Astrocyte (in vitro differentiated cells and primary cell): ENCODE measurements at regions not wholly inside any gene's neighbourhood (a gene's known extent, or its start where the extent isn't known, plus 50 kb on each side); places are given as distances from the start of the nearest gene placed in this dataset.

ENCODE experiments used
- DNase-seq: peaks from one replicate; pipeline ENCODE4 v3.0.0-alpha.2; 2010; ENCODE audit warnings: low read depth
- FAIRE-seq: peaks from 2 replicates; lab custom pipeline; 2011; peaks lifted over from hg19 to GRCh38; lab: Jason Lieb, UNC
- H2AFZ ChIP-seq: 2 replicates; pipeline ENCODE4 v1.6.0; 2012; ENCODE audit warnings: low read depth, low read length, inconsistent platforms
- H3K27ac ChIP-seq: 2 replicates; pipeline ENCODE4 v1.5.1; 2011; ENCODE audit warnings: low read depth, low read length, inconsistent platforms
- H3K27me3 ChIP-seq: 2 replicates; pipeline ENCODE4 v1.6.0; 2011; ENCODE audit warnings: low read length, inconsistent platforms; ENCODE audit not compliant: insufficient read depth
- H3K36me3 ChIP-seq: 2 replicates; pipeline ENCODE4 v1.5.1; 2011; ENCODE audit warnings: low read length, inconsistent platforms; ENCODE audit not compliant: insufficient read depth
- H3K4me1 ChIP-seq: 2 replicates; pipeline ENCODE4 v1.5.1; 2011; ENCODE audit warnings: low read length, inconsistent platforms; ENCODE audit not compliant: insufficient read depth
- H3K4me2 ChIP-seq: 2 replicates; pipeline ENCODE4 v1.6.0; 2012; ENCODE audit warnings: low read length, inconsistent platforms
- H3K4me3 ChIP-seq: 2 replicates; pipeline ENCODE4 v1.5.1; 2011; ENCODE audit warnings: low read depth, mild to moderate bottlenecking, low read length, inconsistent platforms; ENCODE audit not compliant: insufficient read depth
- H3K79me2 ChIP-seq: 2 replicates; pipeline ENCODE4 v1.6.0; 2012; ENCODE audit warnings: mild to moderate bottlenecking, low read length, inconsistent platforms; ENCODE audit not compliant: insufficient read depth
- H3K9ac ChIP-seq: 2 replicates; pipeline ENCODE4 v1.6.0; 2012; ENCODE audit warnings: mild to moderate bottlenecking, low read length, inconsistent platforms
- H3K9me3 ChIP-seq: 2 replicates; pipeline ENCODE4 v1.5.1; 2012; ENCODE audit warnings: low read depth, mild to moderate bottlenecking, low read length, inconsistent platforms; ENCODE audit not compliant: insufficient read depth
- H4K20me1 ChIP-seq: 2 replicates; pipeline ENCODE4 v1.6.0; 2012; ENCODE audit warnings: low read length, inconsistent platforms; ENCODE audit not compliant: insufficient read depth
- H3K27ac Mint-ChIP-seq: one replicate; pipeline ENCODE4 v1.8.0; 2021; ENCODE audit warnings: mild to moderate bottlenecking, mixed read lengths; ENCODE audit not compliant: unreplicated experiment
- H3K27me3 Mint-ChIP-seq: one replicate; pipeline ENCODE4 v1.8.0; 2021; ENCODE audit warnings: low read depth, mixed read lengths; ENCODE audit not compliant: unreplicated experiment
- H3K36me3 Mint-ChIP-seq: one replicate; pipeline ENCODE4 v1.8.0; 2021; ENCODE audit warnings: low read depth, mixed read lengths; ENCODE audit not compliant: unreplicated experiment
- H3K4me1 Mint-ChIP-seq: one replicate; pipeline ENCODE4 v1.8.0; 2021; ENCODE audit warnings: low read depth, mixed read lengths; ENCODE audit not compliant: unreplicated experiment
- H3K4me3 Mint-ChIP-seq: one replicate; pipeline ENCODE4 v1.8.0; 2021; ENCODE audit warnings: mild to moderate bottlenecking, moderate library complexity, mixed read lengths; ENCODE audit not compliant: unreplicated experiment
- H3K9me3 Mint-ChIP-seq: one replicate; pipeline ENCODE4 v1.8.0; 2021; ENCODE audit warnings: mild to moderate bottlenecking, mixed read lengths; ENCODE audit not compliant: unreplicated experiment
- CTCF ChIP-seq: IDR thresholded peaks from 2 replicates; pipeline ENCODE4 v1.5.1; 2011; ENCODE audit warnings: low read depth, mild to moderate bottlenecking, inconsistent platforms, low read length, moderate library complexity; ENCODE audit not compliant: insufficient read depth
- EZH2 ChIP-seq: IDR thresholded peaks from 2 replicates; pipeline ENCODE4 v1.6.1; 2012; ENCODE audit warnings: mild to moderate bottlenecking, low read length, inconsistent platforms; ENCODE audit not compliant: insufficient read depth

GRCh38 chr11:27281740-27282590, 81.0 kb downstream of the CCDC34 start:
- no peaks in the 10 kb centered on the region for H3K27me3 ChIP-seq
- no peak overlapping the region for H3K4me3 Mint-ChIP-seq

DNA sequence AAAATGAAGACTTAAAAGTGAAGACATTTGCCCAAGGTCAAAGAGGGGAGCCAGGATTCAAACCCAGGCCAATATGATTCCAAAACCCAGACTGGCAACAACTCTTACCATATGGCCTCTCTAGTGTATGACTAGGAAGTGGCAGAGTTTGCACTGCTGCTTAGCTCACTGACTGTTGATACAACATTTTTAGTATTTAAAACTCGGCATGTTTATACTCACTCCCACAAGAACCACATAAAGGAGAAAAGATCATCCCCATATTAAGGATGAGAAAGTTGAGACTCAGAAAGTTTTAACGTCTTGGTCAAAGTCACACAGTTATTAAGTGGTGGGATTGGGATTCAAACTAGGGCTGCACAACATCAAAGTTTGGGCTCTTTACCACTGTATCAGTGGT, 81.7 kb downstream of the CCDC34 start:
- DNase-seq, result peak; percentile 50
- no peak for FAIRE-seq
- Mint-ChIP-seq H3K4me1 (peaks cover 14% of the 10 kb centered on the region), H3K27me3 (no peaks in the 10 kb centered on the region), H3K27ac (no peak overlapping the region), H3K36me3 (no peaks in the 10 kb centered on the region), H3K4me3 (no peak overlapping the region), H3K9me3 (no peaks in the 10 kb centered on the region)
- Histone ChIP-seq H3K36me3 (no peaks in the 10 kb centered on the region), H3K4me1 (peaks cover 23% of the 10 kb centered on the region), H3K79me2 (no peaks in the 10 kb centered on the region), H4K20me1 (no peaks in the 10 kb centered on the region), H3K27ac (peak overlapping the region; percentile 91), H3K9me3 (no peaks in the 10 kb centered on the region), H3K4me2 (peak overlapping the region; percentile 66), H3K27me3 (no peaks in the 10 kb centered on the region), H3K9ac (peak overlapping the region; percentile 62), H2AFZ (no peak overlapping the region), H3K4me3 (no peak overlapping the region)
- no peak for TF ChIP-seq EZH2
- no peak for TF ChIP-seq CTCF

More at GRCh38 chr11:27281740-27282590, 81.0 kb downstream of the CCDC34 start:
- Mint-ChIP-seq H3K9me3 (no peaks in the 10 kb centered on the region), H3K27ac (no peak overlapping the region), H3K27me3 (no peaks in the 10 kb centered on the region), H3K4me1 (peaks cover 14% of the 10 kb centered on the region), H3K36me3 (no peaks in the 10 kb centered on the region)
- H3K4me2 ChIP-seq, result peak overlapping the region; percentile 66
- DNase-seq (peak; percentile 99), FAIRE-seq (peak; percentile 94)
- peak overlapping the region; percentile 62 for H3K9ac ChIP-seq
- H3K36me3 ChIP-seq, result no peaks in the 10 kb centered on the region
- H2AFZ ChIP-seq, result no peak overlapping the region
- peak overlapping the region; percentile 91 for H3K27ac ChIP-seq
- peaks cover 23% of the 10 kb centered on the region for H3K4me1 ChIP-seq
- H4K20me1 ChIP-seq, result no peaks in the 10 kb centered on the region
- no peaks in the 10 kb centered on the region for H3K9me3 ChIP-seq
- H3K79me2 ChIP-seq, result no peaks in the 10 kb centered on the region
- TF ChIP-seq CTCF (no peak), EZH2 (no peak)
- H3K4me3 ChIP-seq, result no peak overlapping the region

DNA sequence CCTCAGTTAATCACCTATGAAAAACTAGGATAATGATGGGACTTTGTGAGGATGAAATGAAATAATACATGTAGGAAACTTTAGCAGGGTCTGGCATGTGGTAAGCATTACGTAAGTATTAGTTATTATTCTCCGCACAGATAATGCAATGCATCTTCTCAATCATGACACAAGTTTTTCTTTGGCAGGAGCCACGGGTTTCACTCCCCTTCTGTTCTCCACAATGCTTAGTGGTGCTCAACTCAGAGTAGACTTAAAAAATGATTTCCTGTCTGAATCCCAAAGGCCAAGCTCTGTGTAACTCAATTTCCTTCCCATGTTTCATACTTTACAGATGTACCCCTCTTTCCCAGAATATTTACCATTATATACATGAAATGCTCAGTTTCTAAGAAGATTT, 82.9 kb downstream of the CCDC34 start:
- H3K4me3 Mint-ChIP-seq, result no peak overlapping the region
- Histone ChIP-seq H3K79me2 (no peaks in the 10 kb centered on the region), H4K20me1 (no peaks in the 10 kb centered on the region), H3K4me1 (peaks cover 23% of the 10 kb centered on the region), H3K27ac (no peak overlapping the region), H2AFZ (no peak overlapping the region), H3K9ac (no peak overlapping the region), H3K4me2 (no peak overlapping the region), H3K36me3 (no peaks in the 10 kb centered on the region), H3K4me3 (no peak overlapping the region), H3K27me3 (no peaks in the 10 kb centered on the region), H3K9me3 (no peaks in the 10 kb centered on the region)
- H3K27ac Mint-ChIP-seq, result no peak overlapping the region
- no peaks in the 10 kb centered on the region for H3K9me3 Mint-ChIP-seq
- peaks cover 14% of the 10 kb centered on the region for H3K4me1 Mint-ChIP-seq
- no peaks in the 10 kb centered on the region for H3K27me3 Mint-ChIP-seq
- H3K36me3 Mint-ChIP-seq, result no peaks in the 10 kb centered on the region
- FAIRE-seq (no peak), DNase-seq (no peak)
- TF ChIP-seq EZH2 (no peak), CTCF (no peak)
